Dedifferentiated amniotic fluid mesenchymal stem cell (primary cell): ENCODE measurements at regions not wholly inside any gene's neighbourhood (a gene's known extent, or its start where the extent isn't known, plus 50 kb on each side); places are given as distances from the start of the nearest gene placed in this dataset.
A peak's percentile ranks its signal among the peaks of the same experiment; 100 is the strongest.
"Not testable (repeated sequence)": the region's sequence is repeated elsewhere in the genome, so short reads cannot be mapped to it uniquely, and the experiment has no call there.

Experiments used
- DNase-seq: peaks from one replicate; pipeline ENCODE4 v3.0.0-alpha.2; 2016; ENCODE audit errors: extremely low spot score

GRCh38 chr6:80425089-80425823 lies 318.8 kb downstream of the BCKDHB start:
- DNase-seq: peak; percentile 95

- no peak for DNase-seq
These were observed 305.0 kb downstream of the BCKDHB start for GRCh38 chr6:80411486-80411885.

GRCh38 chr6:80407976-80408375 lies 301.5 kb downstream of the BCKDHB start:
- not testable (repeated sequence) for DNase-seq

- DNase-seq: no peak
These were observed 298.4 kb downstream of the BCKDHB start for GRCh38 chr6:80404889-80405288.

- DNase-seq: no peak
These were observed 296.9 kb downstream of the BCKDHB start for GRCh38 chr6:80403365-80403764.

GRCh38 chr6:80402266-80402665 lies 295.8 kb downstream of the BCKDHB start:
- no peak for DNase-seq
